Erythroblast (primary cell): ENCODE measurements at regions not wholly inside any gene's neighbourhood (a gene's known extent, or its start where the extent isn't known, plus 50 kb on each side); places are given as distances from the start of the nearest gene placed in this dataset.

ENCODE experiments used
- GATA1 ChIP-seq: IDR thresholded peaks from 2 replicates; pipeline ENCODE4 v1.6.1; 2011; ENCODE audit warnings: low read depth, mild to moderate bottlenecking, control low read depth, low read length, moderate library complexity
- POLR2A ChIP-seq: IDR thresholded peaks from 2 replicates; pipeline ENCODE4 v1.6.1; 2011; ENCODE audit warnings: mild to moderate bottlenecking, low read length

DNA sequence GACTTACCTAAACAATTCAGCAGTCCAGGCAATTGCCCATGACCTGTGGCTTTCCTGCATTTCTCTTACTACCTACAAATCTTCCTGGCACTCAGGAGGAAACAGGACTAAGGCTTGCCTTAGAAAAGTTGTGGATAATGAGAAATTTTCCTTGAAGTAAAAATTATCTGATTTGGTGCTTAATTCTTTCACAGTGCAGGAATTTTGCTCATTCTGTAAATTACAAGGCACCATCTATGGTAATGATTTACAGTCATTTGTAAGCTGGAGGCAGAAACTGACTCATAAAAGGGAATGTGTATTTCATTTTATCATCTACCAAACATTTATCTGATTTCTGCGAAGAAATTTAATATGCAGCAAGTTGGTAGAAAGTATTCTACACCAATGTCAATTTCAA, 211.5 kb upstream of the FKBP1C start:
- TF ChIP-seq POLR2A = no peak
- no peak for TF ChIP-seq GATA1
